ENCODE measurements at regions not wholly inside any gene's neighbourhood (a gene's known extent, or its start where the extent isn't known, plus 50 kb on each side); places are given as distances from the start of the nearest gene placed in this dataset.
"Not testable (repeated sequence)": the region's sequence is repeated elsewhere in the genome, so short reads cannot be mapped to it uniquely, and the experiment has no call there.

DNA sequence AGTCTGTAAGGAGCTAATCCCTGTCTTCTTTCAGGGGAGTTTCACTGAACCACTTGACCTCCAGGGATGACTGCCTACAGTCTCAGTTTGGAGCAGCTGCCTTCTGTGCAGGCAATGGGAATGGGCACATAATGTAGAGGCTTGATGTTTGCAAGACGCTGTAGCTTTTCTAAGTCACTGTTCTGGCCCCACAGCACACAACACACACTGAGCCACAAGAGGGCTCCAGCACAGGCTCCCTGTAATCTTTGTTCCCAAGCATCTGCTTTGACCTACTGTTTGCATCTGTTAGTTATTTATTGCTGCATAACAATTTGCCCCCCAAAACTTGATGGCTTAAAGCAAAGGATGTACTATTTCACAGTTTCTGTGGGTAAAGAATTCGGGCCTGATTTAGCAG is 419.0 kb upstream of the ASIC2 start:
- DNase-seq, result no peak

DNA sequence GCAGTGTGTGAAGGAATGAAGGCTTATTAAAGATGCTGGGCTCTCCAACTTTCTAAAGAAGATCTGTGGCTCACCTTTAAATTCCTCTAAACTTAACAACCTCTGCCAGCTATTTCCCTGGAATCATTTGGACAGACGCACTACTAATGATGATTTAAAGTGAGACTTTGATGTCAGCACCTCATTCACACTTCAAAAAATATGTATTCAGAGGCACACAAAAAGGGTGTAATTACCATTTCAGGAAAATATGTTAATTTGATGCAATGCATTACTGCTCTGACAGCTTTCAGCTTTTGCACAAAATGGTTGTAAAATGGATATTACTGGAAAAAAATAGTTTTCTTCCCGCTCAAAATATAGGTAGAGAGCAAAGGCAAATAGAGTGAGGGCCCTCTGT is 423.9 kb upstream of the ASIC2 start:
- no peak for DNase-seq

DNA sequence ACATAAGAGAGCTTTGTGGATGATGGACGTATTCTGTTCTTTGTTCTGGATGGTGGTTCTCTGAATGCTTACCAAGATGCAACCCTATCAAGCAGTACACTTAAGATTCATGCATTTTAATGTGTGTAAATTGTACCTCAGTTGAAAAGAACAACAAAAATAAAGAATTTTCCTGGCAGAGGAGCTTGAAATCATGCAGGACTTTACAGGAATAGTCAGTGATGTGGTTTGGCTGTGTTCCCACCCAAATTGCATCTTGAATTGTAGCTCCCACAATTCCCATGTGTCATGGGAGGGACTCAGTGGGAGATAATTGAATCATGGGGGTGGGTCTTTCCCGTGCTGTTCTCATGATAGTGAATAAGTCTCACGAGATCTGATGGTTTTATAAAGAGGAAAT is 430.6 kb upstream of the ASIC2 start:
- DNase-seq, result not testable (repeated sequence)

DNA sequence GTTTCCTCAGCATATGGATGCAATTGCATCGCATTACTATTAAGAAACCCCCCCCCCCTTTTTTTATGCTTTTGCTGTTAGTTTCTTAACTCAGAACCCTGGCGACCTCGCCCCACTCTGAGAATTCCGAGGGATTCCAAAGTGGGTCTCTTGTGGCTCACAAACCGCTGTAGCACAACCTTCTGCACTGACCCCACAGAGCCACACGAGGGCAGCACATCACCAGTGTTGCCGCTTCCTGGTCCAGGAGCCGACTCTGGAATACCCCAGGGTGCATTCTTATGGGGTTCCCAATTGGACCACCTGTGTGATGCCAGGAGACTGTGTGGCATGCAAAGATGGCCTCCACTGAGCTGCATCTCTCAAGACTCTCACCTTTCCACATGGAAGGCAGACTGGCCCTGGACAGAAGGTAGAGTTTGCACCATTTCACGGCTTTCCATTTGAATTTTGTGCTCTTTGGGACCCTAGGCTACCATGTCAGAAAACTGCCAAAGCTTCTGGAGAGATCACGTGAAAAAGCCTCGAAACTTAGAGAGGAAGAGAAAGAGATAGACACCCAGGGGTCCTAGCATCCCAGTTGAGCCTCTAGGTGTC is 432.7 kb upstream of the ASIC2 start:
- DNase-seq, result no peak

DNA sequence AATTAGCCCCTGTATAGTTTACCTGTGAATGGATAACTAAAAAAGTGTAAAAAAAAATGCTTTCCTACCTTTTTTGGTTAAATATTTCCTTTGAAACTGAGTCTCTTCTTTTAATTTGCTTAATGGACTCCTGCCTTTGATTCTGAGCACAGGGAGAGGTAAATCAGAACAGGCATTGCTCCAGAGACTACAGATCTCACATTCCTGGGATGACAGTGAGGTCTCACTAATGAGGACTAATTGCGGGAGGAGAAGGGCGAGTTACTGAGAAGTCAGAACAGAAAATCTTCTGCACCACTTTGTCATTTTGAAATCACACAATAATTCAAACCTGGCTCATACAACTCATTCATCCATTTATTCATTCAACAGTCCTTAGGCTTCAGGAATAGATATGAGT is 437.0 kb upstream of the ASIC2 start:
- DNase-seq, result no peak

DNA sequence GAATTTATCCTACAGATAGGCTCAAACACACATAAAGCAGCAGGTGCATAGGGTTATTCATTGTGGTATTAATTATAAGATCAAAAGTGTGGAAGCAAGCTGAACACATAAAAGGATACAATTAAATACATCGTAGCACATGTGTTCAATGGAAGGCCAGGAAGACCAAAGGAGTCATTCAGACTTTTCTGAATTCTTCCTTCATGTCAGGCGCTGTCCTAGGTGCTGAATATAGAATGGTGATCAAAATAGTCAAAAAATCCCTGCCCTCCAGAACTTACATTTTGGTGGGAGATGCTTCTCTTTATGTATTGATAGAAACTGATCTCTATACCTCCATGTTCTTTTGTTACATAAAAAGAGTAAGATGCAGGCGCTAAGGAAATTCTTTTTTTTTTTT is 439.0 kb upstream of the ASIC2 start:
- DNase-seq, result no peak

DNA sequence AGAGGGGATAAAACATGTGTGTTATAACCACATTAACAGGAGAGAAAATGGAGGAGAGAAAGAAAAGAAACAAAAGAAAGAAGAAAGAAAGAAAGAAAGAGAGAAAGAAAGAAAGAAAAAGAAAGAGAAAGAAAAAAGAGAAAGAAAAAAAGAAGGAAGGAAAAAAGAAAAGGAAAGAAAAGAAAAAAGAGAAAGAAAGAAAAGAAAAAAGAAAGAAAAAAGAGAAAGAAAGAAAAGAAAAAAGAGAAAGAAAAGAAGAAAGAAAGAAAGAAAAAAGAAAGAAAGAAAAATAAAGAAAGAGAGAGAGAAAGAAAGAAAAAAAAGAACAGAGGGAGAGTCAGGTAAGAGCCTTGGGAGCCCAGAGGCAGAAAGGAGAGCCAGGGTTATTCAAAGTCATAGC is 446.6 kb upstream of the ASIC2 start:
- no peak for DNase-seq

DNA sequence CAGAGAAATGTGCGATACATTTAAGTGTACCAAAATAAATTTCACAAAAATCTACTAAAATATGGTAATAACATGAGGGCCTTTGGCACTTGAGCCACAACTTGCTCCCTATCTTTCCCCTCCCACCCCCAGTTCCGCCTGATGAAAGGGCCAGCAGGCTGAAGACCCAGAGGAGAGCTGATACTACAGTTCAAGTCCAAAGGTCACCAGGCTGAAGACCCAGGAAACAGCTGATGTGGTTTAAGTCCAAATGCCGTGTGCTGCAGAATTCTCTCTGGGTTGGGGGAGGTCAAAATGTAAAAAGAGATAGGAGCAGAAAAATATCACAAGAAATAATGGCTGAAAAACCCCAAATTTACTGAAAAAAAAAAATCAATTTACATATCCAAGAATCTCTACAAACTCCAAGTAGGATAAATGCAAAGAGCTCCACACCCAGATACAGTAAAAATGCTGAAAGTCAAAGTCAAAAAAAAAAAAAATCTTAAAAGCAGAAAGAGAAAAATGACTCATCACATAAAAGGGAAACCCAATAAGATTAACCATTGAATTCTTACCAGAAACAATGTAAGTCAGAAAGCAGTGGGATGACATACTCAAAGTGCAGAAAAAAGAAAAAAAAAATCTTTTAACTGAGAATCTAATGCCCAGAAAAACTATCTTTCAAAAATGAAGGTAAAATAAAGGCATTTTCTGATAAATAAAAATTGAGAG is 452.1 kb upstream of the ASIC2 start:
- DNase-seq, result no peak

DNA sequence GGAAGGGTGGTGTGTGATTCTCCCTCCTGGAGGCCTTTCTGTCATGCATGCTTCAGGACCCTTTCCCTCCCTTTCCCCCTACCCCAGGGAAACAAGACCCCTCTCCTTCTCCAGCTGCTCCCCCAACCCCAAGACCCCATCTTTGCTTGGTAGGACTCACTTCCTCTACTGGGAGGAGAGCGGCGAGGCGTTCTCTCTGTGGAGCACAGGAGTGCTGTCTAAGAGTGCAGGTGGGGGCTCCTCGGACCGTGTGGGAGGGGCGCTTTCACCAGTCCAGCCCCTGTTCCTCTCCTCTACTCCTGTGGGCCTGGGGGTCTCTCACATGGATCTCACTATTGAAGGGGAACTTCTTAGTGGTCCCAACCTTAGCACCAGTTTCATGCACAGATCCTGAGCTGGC is 456.1 kb upstream of the ASIC2 start:
- no peak for DNase-seq

DNA sequence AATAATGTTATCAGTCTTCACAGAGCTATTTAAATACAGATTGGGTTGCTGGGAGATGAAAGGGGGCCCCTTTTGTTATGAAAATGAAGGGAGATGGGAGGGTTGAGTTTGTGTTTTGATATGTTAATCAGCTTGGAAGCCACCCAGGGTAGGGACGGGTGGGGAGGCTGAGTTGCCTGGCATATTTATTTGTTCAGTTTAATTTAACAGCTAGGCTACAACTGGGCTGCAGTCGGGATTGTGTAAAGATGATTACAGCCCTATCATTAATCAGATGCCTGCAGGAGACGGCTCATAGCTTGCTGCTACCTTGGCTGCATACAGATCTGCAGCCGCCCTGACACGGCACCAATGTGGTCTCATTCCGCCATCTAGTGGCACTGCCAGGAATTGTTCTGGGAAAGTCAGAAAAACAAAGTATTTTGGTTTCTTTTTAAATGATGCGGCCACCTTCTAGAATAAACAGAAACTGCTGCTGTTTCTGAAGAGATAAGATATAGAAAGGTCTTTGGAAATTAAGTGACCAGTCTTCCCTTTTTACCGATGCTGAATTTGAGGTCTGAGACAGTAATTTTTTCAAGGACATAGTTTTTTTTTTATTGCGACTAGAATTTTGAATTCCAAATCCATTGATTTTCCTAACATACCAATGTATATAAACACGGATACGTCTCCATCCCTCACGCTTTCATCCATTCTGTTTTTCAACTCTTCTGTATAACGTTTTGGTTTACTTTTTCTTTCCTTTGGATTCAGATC is 458.0 kb upstream of the ASIC2 start:
- no peak for DNase-seq

DNA sequence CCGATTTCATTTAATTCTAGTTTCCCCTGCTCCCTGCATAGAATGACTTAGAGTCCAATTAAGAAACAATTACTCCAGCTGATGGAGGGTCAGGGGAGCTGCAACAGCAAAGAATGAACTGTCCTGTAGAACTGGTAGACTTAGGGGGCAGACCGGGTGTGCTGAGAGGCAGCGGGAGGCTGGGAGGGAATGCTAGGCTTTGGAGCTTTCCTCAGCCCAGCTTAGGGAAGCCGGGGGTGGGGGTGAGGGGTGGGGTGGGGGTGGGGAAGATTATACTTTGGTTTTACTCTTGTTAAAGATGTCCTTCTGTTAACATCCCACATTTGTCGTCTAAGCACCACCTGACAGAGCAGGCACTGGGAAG is 458.6 kb upstream of the ASIC2 start:
- DNase-seq, result no peak

DNA sequence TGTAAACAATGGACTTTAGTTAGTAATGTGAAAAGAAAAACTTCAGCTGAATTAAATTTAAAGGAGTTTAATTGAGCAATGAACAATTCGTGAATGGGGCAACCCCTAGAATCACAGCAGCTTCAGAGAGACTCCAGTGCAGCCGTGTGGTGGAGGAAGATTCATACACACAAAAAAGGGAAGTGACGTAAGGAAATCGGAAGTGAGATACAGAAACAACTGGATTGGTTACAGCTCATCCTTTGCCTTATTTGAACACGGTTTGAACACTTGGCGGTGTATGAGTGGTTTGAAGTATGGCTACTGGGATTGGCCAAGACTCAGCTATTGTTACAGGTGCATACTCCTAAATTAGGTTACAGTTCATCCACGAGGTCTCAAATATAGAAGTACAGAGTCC is 460.4 kb upstream of the ASIC2 start:
- no peak for DNase-seq

DNA sequence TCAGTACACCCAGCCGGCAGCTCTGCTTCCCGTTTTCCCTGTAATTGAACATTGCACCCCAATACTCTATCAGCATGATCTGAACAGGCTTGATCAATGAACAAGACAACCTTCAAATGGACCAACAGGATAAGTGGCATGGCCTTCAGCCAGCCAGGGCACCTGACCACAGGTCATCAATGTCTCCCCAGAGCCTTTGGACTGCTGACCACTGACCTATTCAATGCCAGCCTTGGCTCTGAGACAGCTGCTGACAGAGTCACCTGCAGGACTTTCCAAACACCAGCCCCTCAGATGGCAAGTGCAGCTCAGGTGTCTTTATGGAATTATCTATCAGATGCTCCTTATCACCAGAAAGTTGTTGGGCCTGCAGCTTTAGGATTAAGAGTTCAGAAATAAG is 462.9 kb upstream of the ASIC2 start:
- DNase-seq, result no peak

DNA sequence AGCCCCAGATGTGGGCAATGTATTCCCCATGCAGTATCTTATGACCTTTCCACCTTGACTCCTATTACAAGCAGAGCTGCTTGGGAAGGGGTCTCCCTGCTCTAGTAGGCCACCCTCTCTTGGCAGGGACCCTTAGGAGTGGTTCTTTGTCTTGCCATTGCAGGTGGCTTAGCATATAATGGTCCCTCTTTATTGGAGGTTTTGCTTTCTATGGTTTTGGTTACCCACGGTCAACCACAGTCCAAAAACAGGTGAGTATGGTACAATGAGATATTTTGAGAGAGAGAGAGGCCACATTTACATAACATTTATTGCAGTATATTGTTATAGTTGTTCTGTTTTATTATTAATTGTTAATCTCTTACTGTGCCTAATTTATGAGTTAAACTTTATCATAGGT is 472.8 kb upstream of the ASIC2 start:
- no peak for DNase-seq

DNA sequence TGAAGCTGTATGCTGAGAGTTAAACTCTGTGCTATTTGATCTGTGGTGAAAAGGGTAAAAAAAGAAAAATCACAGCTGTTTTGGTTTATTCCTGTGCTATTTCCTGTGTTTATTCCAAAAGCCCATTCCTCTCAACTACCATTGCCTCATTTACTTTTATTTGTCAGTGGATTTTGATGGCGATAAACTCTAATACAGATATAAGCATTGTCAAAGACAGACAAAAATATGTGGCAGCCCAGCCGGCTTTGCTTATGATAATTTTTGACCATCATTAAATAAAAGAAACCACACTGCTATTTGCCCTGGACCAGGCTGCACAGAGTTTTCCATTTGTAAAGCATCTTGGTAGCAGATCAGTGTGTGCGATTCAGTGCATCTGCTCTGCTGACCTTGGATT is 473.6 kb upstream of the ASIC2 start:
- no peak for DNase-seq

DNA sequence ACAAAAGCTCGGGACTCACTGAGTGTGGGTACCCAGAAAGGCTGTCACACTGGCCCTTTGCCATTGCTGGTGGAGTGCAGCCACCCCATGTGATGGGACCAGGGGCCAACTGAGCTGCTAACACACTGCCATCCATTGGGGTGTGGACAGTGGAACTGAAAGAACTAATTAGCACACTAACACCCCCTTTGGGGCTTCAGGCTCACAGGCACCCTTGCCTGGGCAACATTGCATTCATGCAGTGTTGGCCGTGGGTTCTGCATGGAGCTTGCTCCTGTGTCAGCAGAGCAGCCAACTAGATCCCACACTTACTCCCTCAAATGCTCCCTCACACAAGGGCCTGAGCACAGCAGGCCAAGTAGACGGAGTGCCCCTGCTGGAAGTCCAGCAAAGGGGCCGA is 476.0 kb upstream of the ASIC2 start:
- no peak for DNase-seq

DNA sequence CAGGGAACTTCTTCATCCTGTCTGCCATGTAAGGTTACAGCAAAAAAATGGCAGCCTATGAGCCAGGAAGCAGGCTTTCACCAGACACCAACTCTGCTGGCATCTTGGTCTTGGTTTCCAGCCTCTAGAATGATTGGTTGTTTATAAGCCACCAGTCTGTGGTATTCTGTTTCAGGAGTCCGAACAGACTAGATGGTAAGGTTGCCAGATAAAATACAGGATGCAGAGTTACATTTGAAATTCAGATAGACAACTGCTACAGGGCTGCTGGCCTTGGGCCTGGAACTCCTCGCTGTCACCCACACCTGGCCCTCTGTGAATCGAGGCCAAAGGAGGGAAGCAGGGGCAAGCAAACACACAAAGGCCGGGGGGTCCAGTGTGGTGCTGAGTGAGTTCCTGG is 478.8 kb upstream of the CCL2 start:
- DNase-seq, result no peak

DNA sequence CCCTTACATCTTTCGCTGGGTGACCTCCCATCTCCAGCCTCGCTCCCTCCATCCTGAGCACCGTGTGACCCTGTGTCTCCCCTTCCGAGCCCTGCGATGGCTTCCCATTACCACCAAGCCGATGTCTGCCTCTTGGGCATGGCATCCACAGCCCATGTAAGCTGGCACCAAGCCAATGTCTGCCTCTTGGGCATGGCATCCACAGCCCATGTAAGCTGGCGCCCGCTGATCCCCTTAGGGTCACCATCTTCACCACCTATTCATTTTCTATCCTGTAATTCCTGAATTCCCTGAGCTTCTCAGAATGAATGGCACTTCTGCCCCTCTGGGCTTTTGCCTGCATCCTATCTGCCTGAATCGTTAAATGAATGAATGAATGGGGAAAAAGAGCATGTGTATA is 478.2 kb upstream of the CCL2 start:
- DNase-seq, result no peak

DNA sequence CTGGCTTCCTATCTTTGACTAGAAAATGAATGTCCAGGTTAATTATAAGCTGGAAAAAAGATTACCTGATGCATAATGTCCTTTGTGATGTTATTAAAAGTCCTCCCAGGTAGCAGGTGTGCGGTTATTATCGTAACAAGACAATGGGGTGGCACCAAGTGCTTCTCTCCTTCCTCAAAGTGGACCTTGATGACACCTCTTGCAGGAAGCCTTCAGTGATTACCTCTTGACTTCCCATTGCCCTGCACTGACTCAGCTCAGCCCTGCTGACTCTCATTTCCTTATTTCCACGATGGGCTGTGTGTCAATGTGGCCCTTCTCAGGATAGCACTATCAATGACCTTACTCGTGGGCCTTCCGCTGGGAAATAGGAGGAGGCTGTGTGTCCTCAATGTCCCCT is 477.4 kb upstream of the CCL2 start:
- no peak for DNase-seq

DNA sequence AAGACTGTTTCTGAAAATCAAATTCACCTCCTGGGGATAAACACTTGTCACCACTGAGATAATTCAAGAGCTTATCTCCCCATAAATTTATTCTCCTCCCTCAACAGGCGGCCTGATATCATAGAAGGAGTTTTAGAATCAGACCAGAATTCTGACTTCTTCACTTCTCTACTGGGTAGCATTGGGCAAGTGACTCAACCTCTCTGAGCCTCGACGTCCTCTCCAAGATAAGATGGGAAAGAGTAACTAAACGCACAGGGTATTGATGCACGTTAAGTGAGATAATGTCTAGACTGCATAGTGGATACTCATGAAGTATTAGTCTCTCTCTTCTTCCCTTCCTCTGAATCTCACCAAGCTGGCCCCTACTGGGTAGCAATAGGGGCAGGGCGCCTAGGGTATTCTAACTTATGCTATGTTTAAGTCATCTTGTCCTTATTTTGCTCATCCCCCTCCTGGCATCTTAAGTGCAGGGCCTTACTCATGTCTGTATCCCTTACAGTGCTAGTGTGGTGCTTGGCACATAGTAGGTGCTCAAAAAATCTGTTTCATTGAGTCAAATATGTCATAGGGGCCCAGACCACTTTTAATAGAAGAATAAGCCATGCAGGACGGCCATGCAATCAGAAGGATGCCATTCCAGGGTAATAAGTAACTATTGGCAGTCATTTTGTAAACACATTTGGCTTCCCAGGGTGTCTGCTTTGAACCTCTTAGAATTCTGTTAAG is 476.4 kb upstream of the CCL2 start:
- no peak for DNase-seq

DNA sequence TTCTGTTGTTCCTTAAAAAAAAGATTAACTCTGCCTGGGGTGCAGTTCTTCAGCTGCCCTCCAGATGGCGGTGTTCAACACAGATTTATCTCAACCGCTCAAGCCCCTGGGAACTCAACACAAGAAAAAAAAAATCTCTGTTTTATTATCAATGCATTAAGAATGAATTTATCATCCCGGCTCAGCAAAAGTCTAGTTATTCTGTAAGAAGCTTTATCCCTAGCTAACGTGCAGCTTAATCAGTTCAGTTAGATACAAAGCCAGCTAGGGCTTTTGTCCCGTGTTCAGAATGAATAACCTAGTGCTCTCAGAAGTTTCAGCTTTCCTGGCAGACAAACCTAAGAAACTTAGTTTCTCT is 475.9 kb upstream of the CCL2 start:
- no peak for DNase-seq

DNA sequence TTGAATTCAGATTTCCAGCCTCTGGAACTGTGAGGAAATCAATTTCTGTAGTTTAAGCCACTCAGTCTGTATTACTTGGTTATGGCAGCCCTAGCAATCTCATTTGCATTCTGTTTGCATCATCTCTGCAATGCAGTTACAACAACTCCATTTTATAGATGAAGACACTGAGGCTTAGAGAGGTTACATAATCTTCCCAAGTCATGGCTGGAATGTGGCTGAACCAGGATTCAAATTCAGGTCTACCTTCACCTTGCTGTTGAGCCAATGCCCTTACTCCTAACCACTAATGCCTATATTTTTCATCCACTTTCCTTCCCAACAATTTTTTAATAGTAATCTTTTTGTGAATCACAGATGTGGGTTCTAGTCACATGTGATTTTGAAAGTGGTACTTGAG is 469.8 kb upstream of the CCL2 start:
- DNase-seq, result no peak

DNA sequence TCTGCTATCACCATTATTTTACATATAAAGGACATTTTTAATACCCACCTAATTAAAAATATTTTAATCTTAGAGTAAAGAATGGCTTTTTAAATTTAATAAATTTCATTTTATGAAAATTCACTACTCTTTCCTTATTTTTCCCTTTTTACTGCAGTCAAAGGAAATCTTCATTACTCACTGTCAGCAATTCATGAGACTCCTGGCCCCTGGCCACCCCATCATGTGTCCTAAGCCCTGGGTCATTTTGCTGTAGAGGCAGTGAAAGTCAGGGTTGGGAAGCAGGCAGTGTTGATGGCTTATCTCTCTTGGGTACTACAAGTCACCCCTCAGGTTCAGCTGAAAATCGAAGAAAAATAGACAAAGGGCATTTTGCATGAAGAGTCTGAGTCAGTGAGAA is 468.6 kb upstream of the CCL2 start:
- no peak for DNase-seq

DNA sequence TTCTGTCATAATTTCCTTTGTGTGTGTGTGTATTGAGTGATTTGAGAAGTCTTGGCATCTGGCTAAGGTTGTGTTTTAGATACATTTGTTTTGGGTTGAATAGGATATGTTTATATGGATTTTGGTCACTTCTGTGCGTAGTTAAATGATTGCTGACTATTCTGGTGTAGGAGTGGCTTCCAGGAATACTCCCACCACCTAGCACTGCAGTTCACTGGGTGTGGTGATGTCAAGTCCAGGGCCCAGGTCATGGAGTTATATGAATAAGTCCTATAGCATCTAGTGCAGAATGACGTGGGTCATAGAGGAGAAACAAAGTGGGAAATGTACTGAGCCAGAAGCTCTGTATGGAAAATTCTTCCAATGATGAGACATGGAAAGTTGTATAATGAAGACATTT is 465.4 kb upstream of the CCL2 start:
- no peak for DNase-seq

Measured in NCI-H187 treated with DMSO at 0.1 percent for 48 hours (cell line).